ENCODE measurements at regions not wholly inside any gene's neighbourhood (a gene's known extent, or its start where the extent isn't known, plus 50 kb on each side); places are given as distances from the start of the nearest gene placed in this dataset.

- TF ChIP-seq CTCF (IDR thresholded peaks at IDR 0.05; ENCODE audit: low read length) (no peak), EZH2 (IDR thresholded peaks at IDR 0.05; ENCODE audit: borderline replicate concordance, low read length) (no peak)
Measured at GRCh38 chr5:57072218-57072892, 101.5 kb upstream of the GPBP1 start.
